Neuronal stem cell (in vitro differentiated cells): ENCODE measurements at regions not wholly inside any gene's neighbourhood (a gene's known extent, or its start where the extent isn't known, plus 50 kb on each side); places are given as distances from the start of the nearest gene placed in this dataset.
A peak's percentile ranks its signal among the peaks of the same experiment; 100 is the strongest.
"Not testable (repeated sequence)": the region's sequence is repeated elsewhere in the genome, so short reads cannot be mapped to it uniquely, and the experiment has no call there.

Experiments
- DNase-seq: peaks from one replicate; pipeline ENCODE4 v3.0.0-alpha.2; 2013; ENCODE audit warnings: low spot score
- H2AFZ ChIP-seq: one replicate; pipeline ENCODE4 v1.6.1; 2013; ENCODE audit warnings: mild to moderate bottlenecking, low read length, inconsistent platforms
- H2AK5ac ChIP-seq: 2 replicates; pipeline ENCODE4 v1.6.1; 2013; ENCODE audit warnings: low read depth, mild to moderate bottlenecking, inconsistent platforms, low read length, moderate library complexity, mixed read lengths
- H2BK120ac ChIP-seq: 2 replicates; pipeline ENCODE4 v1.6.1; 2013; ENCODE audit warnings: low read depth, mild to moderate bottlenecking, inconsistent platforms, low read length, moderate library complexity, mixed read lengths
- H2BK12ac ChIP-seq: one replicate; pipeline ENCODE4 v1.6.1; 2013; ENCODE audit warnings: low read length, inconsistent platforms
- H2BK15ac ChIP-seq: 2 replicates; pipeline ENCODE4 v1.6.1; 2013; ENCODE audit warnings: mild to moderate bottlenecking, low read length, inconsistent platforms, mixed read lengths
- H2BK5ac ChIP-seq: one replicate; pipeline ENCODE4 v1.6.1; 2013; ENCODE audit warnings: inconsistent platforms, mild to moderate bottlenecking, low read length, moderate library complexity
- H3K14ac ChIP-seq: one replicate; pipeline ENCODE4 v1.6.1; 2013; ENCODE audit warnings: low read length, inconsistent platforms
- H3K18ac ChIP-seq: 2 replicates; pipeline ENCODE4 v1.6.1; 2013; ENCODE audit warnings: low read length, inconsistent platforms
- H3K23ac ChIP-seq: 2 replicates; pipeline ENCODE4 v1.6.1; 2013; ENCODE audit warnings: low read depth, mild to moderate bottlenecking, mixed read lengths, low read length, inconsistent platforms; ENCODE audit not compliant: poor library complexity
- H3K27ac ChIP-seq: replicated peaks from 3 replicates; pipeline ENCODE4 v1.5.1; 2013; ENCODE audit warnings: low read length, inconsistent platforms
- H3K27me3 ChIP-seq, 3 experiments: 2 replicates each; pipeline ENCODE4 v1.6.1; 2013; ENCODE audit warnings: low read length in 3 of 3, mild to moderate bottlenecking in 2 of 3, inconsistent platforms in 1 of 3, low read depth in 1 of 3, mixed read lengths in 1 of 3, moderate library complexity in 1 of 3; ENCODE audit not compliant: control insufficient read depth in 3 of 3, insufficient read depth in 3 of 3
- H3K36me3 ChIP-seq, 2 donors: replicated peaks in 1 of 2; 2 replicates each; pipeline ENCODE4 v1.6.1; 2013; ENCODE audit warnings: low read length in 2 of 2; ENCODE audit not compliant: control insufficient read depth in 2 of 2, insufficient read depth in 2 of 2
- H3K4ac ChIP-seq: 2 replicates; pipeline ENCODE4 v1.6.1; 2013; ENCODE audit warnings: inconsistent platforms, mild to moderate bottlenecking, low read length, moderate library complexity
- H3K4me1 ChIP-seq, 2 donors: 1 replicate in 1 of 2; 2 replicates in 1 of 2; pipeline ENCODE4 v1.6.1; 2013; ENCODE audit warnings: low read length in 2 of 2, low read depth in 1 of 2; ENCODE audit not compliant: control insufficient read depth in 2 of 2, insufficient read depth in 1 of 2
- H3K4me2 ChIP-seq: one replicate; pipeline ENCODE4 v1.6.1; 2013; ENCODE audit warnings: mild to moderate bottlenecking, low read length, inconsistent platforms; ENCODE audit not compliant: insufficient read depth, poor library complexity, severe bottlenecking
- H3K4me3 ChIP-seq, 2 donors: 2 replicates each; pipeline ENCODE4 v1.5.1; 2013; ENCODE audit warnings: low read length in 2 of 2, mild to moderate bottlenecking in 2 of 2, inconsistent platforms in 1 of 2, moderate library complexity in 1 of 2
- H3K79me1 ChIP-seq: one replicate; pipeline ENCODE4 v1.6.1; 2013; ENCODE audit warnings: low read depth, mild to moderate bottlenecking, inconsistent platforms, low read length, moderate library complexity
- H3K9ac ChIP-seq: one replicate; pipeline ENCODE4 v1.6.1; 2013; ENCODE audit warnings: mild to moderate bottlenecking, low read depth, low read length, inconsistent platforms; ENCODE audit not compliant: poor library complexity
- H3K9me3 ChIP-seq, 2 donors: replicated peaks in 1 of 2; 2 replicates each; pipeline versions ENCODE3 to v1.6.1; 2013; ENCODE audit warnings: low read length in 2 of 2, mild to moderate bottlenecking in 2 of 2, inconsistent platforms in 1 of 2, low read depth in 1 of 2, mixed read lengths in 1 of 2, moderate library complexity in 1 of 2; ENCODE audit not compliant: control insufficient read depth in 2 of 2, insufficient read depth in 1 of 2
- H4K8ac ChIP-seq: one replicate; pipeline ENCODE4 v1.6.1; 2013; ENCODE audit warnings: low read depth, mild to moderate bottlenecking, inconsistent platforms, low read length, moderate library complexity
- H4K91ac ChIP-seq: one replicate; pipeline ENCODE4 v1.6.1; 2013; ENCODE audit warnings: low read length, low read depth, mild to moderate bottlenecking, inconsistent platforms; ENCODE audit not compliant: poor library complexity
- WGBS, 2 donors: extraction: QIAGEN DNeasy Blood & Tissue Kit; methylation state at CpG; one replicate each; pipeline ENCODE4 v1.1.7; 2013; ENCODE audit warnings: missing lambda C conversion rate in 2 of 2, mixed read lengths in 1 of 2; ENCODE audit not compliant: insufficient read length in 2 of 2, insufficient replicate concordance in 1 of 2; ENCODE audit errors: extremely low coverage in 2 of 2; 5-methylcytosine and 5-hydroxymethylcytosine counted together

- not testable (repeated sequence) for H2AK5ac ChIP-seq, H3K23ac ChIP-seq, H3K79me1 ChIP-seq, H3K4me2 ChIP-seq, H3K9ac ChIP-seq, H2BK120ac ChIP-seq, H3K4me3 ChIP-seq, H3K18ac ChIP-seq, H4K91ac ChIP-seq, DNase-seq, H3K36me3 ChIP-seq, H3K4me1 ChIP-seq, H3K27me3 ChIP-seq, H3K9me3 ChIP-seq, H2BK5ac ChIP-seq, H2AFZ ChIP-seq, H3K27ac ChIP-seq, H3K4ac ChIP-seq, H2BK15ac ChIP-seq
- WGBS, 2 donors, result no CpG with 5 or more reads among the region's 34 CpGs
- Histone ChIP-seq H2BK12ac (peak overlapping the region; percentile 10), H4K8ac (peak overlapping the region; percentile 43), H3K14ac (peak overlapping the region; percentile 56)
These were observed 51.5 kb upstream of the MBNL1 start for GRCh38 chr3:152216960-152217865.

- no peak overlapping the region for H4K91ac ChIP-seq
- no CpG with 5 or more reads among the region's 1 CpG for WGBS, 2 donors
- no peak overlapping the region for H3K9ac ChIP-seq
- H3K27me3 ChIP-seq, result no peaks in the 10 kb centered on the region
- H3K79me1 ChIP-seq, result no peaks in the 10 kb centered on the region
- H2BK5ac ChIP-seq, result no peak overlapping the region
- no peaks in the 10 kb centered on the region for H3K4me1 ChIP-seq
- H2AK5ac ChIP-seq, result no peak overlapping the region
- no peaks in the 10 kb centered on the region for H3K36me3 ChIP-seq
- H2BK15ac ChIP-seq, result no peak overlapping the region
- H3K18ac ChIP-seq, result no peak overlapping the region
- no peak overlapping the region for H3K4me3 ChIP-seq
- no peak overlapping the region for H3K14ac ChIP-seq
- no peaks in the 10 kb centered on the region for H3K9me3 ChIP-seq
- no peak overlapping the region for H3K27ac ChIP-seq
- no peak overlapping the region for H2BK120ac ChIP-seq
- H3K4me2 ChIP-seq, result no peak overlapping the region
- no peak overlapping the region for H3K23ac ChIP-seq
- no peak overlapping the region for H2AFZ ChIP-seq
- no peak for DNase-seq
- H4K8ac ChIP-seq, result no peak overlapping the region
- H2BK12ac ChIP-seq, result no peak overlapping the region
- no peak overlapping the region for H3K4ac ChIP-seq
These were observed 50.1 kb upstream of the MBNL1 start for GRCh38 chr3:152218602-152219001.
